B cell (primary cell): ENCODE measurements at regions not wholly inside any gene's neighbourhood (a gene's known extent, or its start where the extent isn't known, plus 50 kb on each side); places are given as distances from the start of the nearest gene placed in this dataset.

Source experiments
- ATAC-seq: fragments of 200-7000 bp; cut with Tn5 transposase; one replicate; pipeline ENCODE4 v1.10.0; 2021; ENCODE audit warnings: low read depth, mild to moderate bottlenecking, moderate number of reproducible peaks, moderate library complexity
- CTCF ChIA-PET: fragments of 350-600 bp; sonication (Branson Sonifier 250); formaldehyde crosslinking; loops from one replicate; lab custom pipeline; 2021; ENCODE audit warnings: antibody characterized with exemption, inconsistent platforms; lab: Charles Lee
- POLR2A ChIA-PET: fragments of 350-600 bp; sonication (Branson Sonifier 250); formaldehyde crosslinking; loops from one replicate; lab custom pipeline; 2021; ENCODE audit warnings: antibody characterized with exemption; lab: Charles Lee
- DNase-seq: peaks from one replicate; pipeline ENCODE4 v3.0.0; 2013
- H2AFZ ChIP-seq: 2 replicates; pipeline ENCODE4 v1.6.1; 2012; ENCODE audit warnings: mild to moderate bottlenecking, low read depth, low read length; ENCODE audit not compliant: insufficient read depth, poor library complexity, severe bottlenecking
- H3K27ac ChIP-seq, 2 donors: 1 replicate in 1 of 2; 2 replicates in 1 of 2; pipeline ENCODE4 v1.5.1; 2012 to 2013; ENCODE audit warnings: low read length in 2 of 2, mild to moderate bottlenecking in 2 of 2, moderate library complexity in 1 of 2
- H3K27me3 ChIP-seq, 4 experiments: fragments of 200-600 bp in 1 of 4; sonication (generic) in 1 of 4; replicated peaks in 1 of 4; 1 replicate in 2 of 4; 2 replicates in 2 of 4; pipeline versions ENCODE4 v1.6.1 to v1.7.0; 2013 to 2016; ENCODE audit warnings: low read length in 3 of 4, mild to moderate bottlenecking in 2 of 4, mixed read lengths in 1 of 4, moderate library complexity in 1 of 4; ENCODE audit not compliant: insufficient read depth in 4 of 4, control insufficient read depth in 3 of 4; ENCODE audit errors: control extremely low read depth in 1 of 4
- H3K36me3 ChIP-seq, 2 experiments: replicated peaks in 1 of 2; 1 replicate in 1 of 2; 2 replicates in 1 of 2; pipeline versions ENCODE4 v1.6.1 to v1.7.1; 2013; ENCODE audit warnings: low read length in 1 of 2; ENCODE audit not compliant: insufficient read depth in 2 of 2, control insufficient read depth in 1 of 2; ENCODE audit errors: control extremely low read depth in 1 of 2, extremely low read depth in 1 of 2
- H3K4me1 ChIP-seq, 2 donors: fragments of 200-600 bp in 1 of 2; sonication (generic) in 1 of 2; 1 replicate in 1 of 2; 2 replicates in 1 of 2; pipeline versions ENCODE4 v1.5.1 to v1.6.1; 2013 to 2017; ENCODE audit warnings: low read length in 2 of 2; ENCODE audit not compliant: control insufficient read depth in 2 of 2, insufficient read depth in 2 of 2
- H3K4me2 ChIP-seq: replicated peaks from 2 replicates; pipeline ENCODE3; 2012; ENCODE audit warnings: mild to moderate bottlenecking, low read depth, low read length; ENCODE audit not compliant: poor library complexity, severe bottlenecking
- H3K4me3 ChIP-seq, 5 experiments: fragments of 200-600 bp in 1 of 5; sonication (generic) in 1 of 5; 1 replicate in 3 of 5; 2 replicates in 2 of 5; pipeline versions ENCODE4 v1.5.1 to v1.7.0; 2011 to 2016; ENCODE audit warnings: low read length in 4 of 5, mild to moderate bottlenecking in 4 of 5, low read depth in 2 of 5, control low read depth in 1 of 5, moderate library complexity in 1 of 5; ENCODE audit not compliant: insufficient read depth in 1 of 5; ENCODE audit errors: control extremely low read depth in 1 of 5, extremely low read depth in 1 of 5
- H3K79me2 ChIP-seq: fragments of 200-600 bp; sonication (generic); one replicate; pipeline ENCODE4 v1.6.0; 2016; ENCODE audit warnings: low read length; ENCODE audit not compliant: control insufficient read depth, insufficient read depth
- H3K9ac ChIP-seq: fragments of 200-600 bp; sonication (generic); 2 replicates; pipeline ENCODE4 v1.6.1; 2017; ENCODE audit warnings: mild to moderate bottlenecking, low read length, moderate library complexity
- H3K9me3 ChIP-seq, 3 donors: one replicate each; pipeline versions ENCODE4 v1.6.1 to v1.7.1; 2013; ENCODE audit warnings: low read length in 2 of 3; ENCODE audit not compliant: control insufficient read depth in 2 of 3, insufficient read depth in 1 of 3; ENCODE audit errors: control extremely low read depth in 1 of 3
- H4K20me1 ChIP-seq: 2 replicates; pipeline ENCODE4 v1.6.0; 2012; ENCODE audit warnings: mild to moderate bottlenecking, low read length; ENCODE audit not compliant: insufficient read depth, control insufficient read depth, poor library complexity, severe bottlenecking
- H3K27ac Mint-ChIP-seq: one replicate; pipeline ENCODE4 v1.8.0; 2021; ENCODE audit warnings: mixed read lengths
- H3K27me3 Mint-ChIP-seq: one replicate; pipeline ENCODE4 v1.8.0; 2021; ENCODE audit warnings: mixed read lengths
- H3K4me1 Mint-ChIP-seq: one replicate; pipeline ENCODE4 v1.8.0; 2021; ENCODE audit warnings: mixed read lengths
- H3K4me3 Mint-ChIP-seq: one replicate; pipeline ENCODE4 v1.8.0; 2021; ENCODE audit warnings: mixed read lengths
- H3K9me3 Mint-ChIP-seq: one replicate; pipeline ENCODE4 v1.8.0; 2022; ENCODE audit warnings: mixed read lengths; ENCODE audit not compliant: insufficient read depth
- CTCF ChIP-seq: fragments of 200-600 bp; IDR thresholded peaks from one replicate; pipeline ENCODE4 v1.8.0; 2022; ENCODE audit warnings: antibody characterized with exemption, mild to moderate bottlenecking
- EZH2 ChIP-seq: IDR thresholded peaks from 2 replicates; pipeline ENCODE4 v1.6.1; 2012; ENCODE audit warnings: borderline replicate concordance, low read depth, mild to moderate bottlenecking, moderate library complexity, low read length; ENCODE audit not compliant: insufficient read depth, poor library complexity, severe bottlenecking
- WGBS: methylation state at CpG from one replicate; pipeline ENCODE4 v1.1.5; 2013; ENCODE audit warnings: missing lambda C conversion rate; ENCODE audit not compliant: insufficient coverage; 5-methylcytosine and 5-hydroxymethylcytosine counted together
- intact Hi-C: fragments of 100-400 bp; cut with micrococcal nuclease; formaldehyde crosslinking; loops from one replicate; pipeline ENCODE4 v1.10.0; 2022

GRCh38 chr18:63040788-63041410 is 278.7 kb downstream of the BCL2 start:
- H3K4me3 ChIP-seq: peak overlapping the region in 1 of 5 experiments; percentile 6
- H3K27ac ChIP-seq: no peak overlapping the region
- ATAC-seq (peak; percentile 56), DNase-seq (peak; percentile 73)
- POLR2A ChIA-PET: no interaction called here
- no peaks in the 10 kb centered on the region for H3K79me2 ChIP-seq
- TF ChIP-seq CTCF (no peak), EZH2 (no peak)
- no peak overlapping the region for H2AFZ ChIP-seq
- no peaks in the 10 kb centered on the region for H4K20me1 ChIP-seq
- Mint-ChIP-seq H3K4me1 (peaks cover 18% of the 10 kb centered on the region), H3K27me3 (no peaks in the 10 kb centered on the region), H3K27ac (no peak overlapping the region), H3K4me3 (peak overlapping the region; percentile 8), H3K9me3 (no peaks in the 10 kb centered on the region)
- H3K36me3 ChIP-seq: no peaks in the 10 kb centered on the region
- CTCF ChIA-PET: interaction anchor here (0.6 kb wide), 1 partner anchor 398 kb away, joined by 3 read pairs; no protein-coding TSS in a partner anchor
- whole genome bisulfite sequencing: 54% methylated on average over 2 of the region's 4 CpGs
- no peak overlapping the region for H3K9ac ChIP-seq
- H3K4me2 ChIP-seq: peak overlapping the region; percentile 39
- peaks cover 16 to 18% of the 10 kb centered on the region in 2 donors for H3K4me1 ChIP-seq
- intact Hi-C loops: no loop called here
- no peaks in the 10 kb centered on the region for H3K27me3 ChIP-seq
- peaks cover 0 to 3% (median 0%) of the 10 kb centered on the region in 3 donors for H3K9me3 ChIP-seq

DNA sequence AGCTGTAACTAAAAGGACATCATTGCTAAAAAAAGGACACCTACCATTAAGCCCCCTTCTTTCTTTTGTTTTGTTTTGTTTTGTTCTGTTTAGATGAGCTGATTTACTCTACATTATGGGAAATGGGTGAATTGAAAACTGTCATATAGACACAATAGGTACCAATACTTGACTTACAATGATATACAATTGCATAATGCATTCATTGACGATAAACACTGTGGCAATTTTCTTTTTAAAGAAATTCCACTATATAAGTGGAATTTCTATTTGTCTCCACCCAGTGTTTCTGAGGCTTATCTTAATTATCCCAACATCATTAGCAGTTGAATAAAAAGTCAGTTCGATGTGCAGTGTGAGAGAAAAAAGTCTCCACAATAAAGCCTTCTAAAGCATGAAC is 282.1 kb downstream of the BCL2 start:
- no peak overlapping the region for H3K27ac Mint-ChIP-seq
- no peaks in the 10 kb centered on the region for H3K27me3 Mint-ChIP-seq
- Histone ChIP-seq H3K36me3 (no peaks in the 10 kb centered on the region), H4K20me1 (no peaks in the 10 kb centered on the region), H3K4me1 (peaks cover 16 to 18% of the 10 kb centered on the region in 2 donors), H3K27ac (no peak overlapping the region), H3K9me3 (no peaks in the 10 kb centered on the region), H3K4me3 (no peak overlapping the region), H3K27me3 (no peaks in the 10 kb centered on the region), H3K9ac (no peak overlapping the region), H3K79me2 (no peaks in the 10 kb centered on the region), H3K4me2 (no peak overlapping the region), H2AFZ (no peak overlapping the region)
- H3K4me3 Mint-ChIP-seq: no peak overlapping the region
- no peak for DNase-seq
- no peak for ATAC-seq
- no CpG with 5 or more reads among the region's 2 CpGs for WGBS
- no peaks in the 10 kb centered on the region for H3K9me3 Mint-ChIP-seq
- ChIA-PET POLR2A (no interaction called here), CTCF (no interaction called here)
- TF ChIP-seq EZH2: no peak
- no peak for TF ChIP-seq CTCF
- intact Hi-C loops: no loop called here
- H3K4me1 Mint-ChIP-seq: peaks cover 18% of the 10 kb centered on the region
